ENCODE measurements at regions not wholly inside any gene's neighbourhood (a gene's known extent, or its start where the extent isn't known, plus 50 kb on each side); places are given as distances from the start of the nearest gene placed in this dataset.
"Not testable (repeated sequence)": the region's sequence is repeated elsewhere in the genome, so short reads cannot be mapped to it uniquely, and the experiment has no call there.

DNA sequence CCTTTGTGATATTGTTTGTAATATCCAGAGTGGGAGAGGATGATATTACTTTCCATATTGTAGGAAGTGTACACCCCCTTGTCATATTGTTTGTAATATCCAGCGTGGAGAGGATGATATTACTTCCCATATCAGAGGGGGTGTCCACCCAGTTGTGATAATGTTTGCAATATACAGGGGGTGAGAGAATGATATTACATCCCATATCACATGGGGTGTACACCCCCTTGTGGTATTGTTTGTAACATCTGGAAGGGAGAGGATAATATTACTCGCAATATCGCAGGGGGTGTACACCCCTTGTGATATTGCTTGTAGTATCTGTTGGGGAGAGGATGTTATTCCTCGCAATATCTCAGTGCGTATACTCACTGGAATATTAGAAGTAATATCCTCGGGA lies 61.5 kb downstream of the PRSS23 start:
- no peak for DNase-seq (ENCODE audit: low spot score)
- intact Hi-C loops (cut with DNase I): loop anchor here (10.0 kb wide), 1 partner anchor 563 kb away; no protein-coding TSS in a partner anchor

GRCh38 chr11:86863476-86863875 lies 63.1 kb downstream of the PRSS23 start:
- no peak for DNase-seq (ENCODE audit: low spot score)
- intact Hi-C loops (cut with DNase I): loop anchor here (10.0 kb wide), 1 partner anchor 561 kb away; no protein-coding TSS in a partner anchor

DNA sequence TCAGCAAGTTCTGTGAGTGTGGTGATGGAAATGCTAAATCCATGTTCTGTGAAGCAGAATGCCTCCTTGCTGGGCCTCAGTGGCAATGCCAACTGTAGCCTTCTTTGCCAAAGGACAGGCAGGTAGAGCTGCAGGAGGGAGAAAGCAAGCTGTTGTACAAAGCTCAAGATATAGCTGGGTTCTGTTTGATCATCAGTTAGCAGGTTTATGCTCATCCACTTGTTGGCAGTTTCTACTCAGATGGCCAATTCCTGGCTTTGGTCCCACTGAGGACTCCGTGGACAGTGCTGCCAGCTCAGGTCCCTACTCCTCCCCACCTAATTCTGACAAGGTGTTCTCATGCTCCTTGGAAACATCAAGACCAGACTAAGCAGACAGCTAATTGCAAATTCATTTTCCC lies 65.1 kb downstream of the PRSS23 start:
- no peak for DNase-seq (ENCODE audit: low spot score)
- intact Hi-C loops (cut with DNase I): loop anchor here (10.0 kb wide), 1 partner anchor 559 kb away; no protein-coding TSS in a partner anchor

DNA sequence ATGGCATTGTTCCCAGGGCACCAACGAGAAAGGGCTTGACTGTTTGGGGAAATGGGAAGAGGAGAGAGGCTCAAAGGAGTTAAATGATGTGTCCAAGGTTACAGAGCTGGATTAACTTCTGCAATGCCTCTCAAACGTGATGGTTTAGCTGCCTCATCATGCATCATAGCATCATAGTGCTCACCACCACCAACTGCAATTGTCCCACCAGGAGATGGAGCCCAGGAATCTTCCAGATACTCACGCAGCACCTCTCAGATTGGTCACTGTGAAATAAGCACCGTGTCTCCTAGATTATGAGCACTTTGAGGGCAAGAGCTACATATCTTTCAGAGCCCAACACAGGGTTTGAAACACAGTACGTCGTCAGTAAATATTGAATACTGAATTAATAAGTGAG lies 69.2 kb downstream of the PRSS23 start:
- DNase-seq (ENCODE audit: low spot score): no peak
- intact Hi-C loops (cut with DNase I): loop anchor here (10.0 kb wide), 1 partner anchor 555 kb away; no protein-coding TSS in a partner anchor

DNA sequence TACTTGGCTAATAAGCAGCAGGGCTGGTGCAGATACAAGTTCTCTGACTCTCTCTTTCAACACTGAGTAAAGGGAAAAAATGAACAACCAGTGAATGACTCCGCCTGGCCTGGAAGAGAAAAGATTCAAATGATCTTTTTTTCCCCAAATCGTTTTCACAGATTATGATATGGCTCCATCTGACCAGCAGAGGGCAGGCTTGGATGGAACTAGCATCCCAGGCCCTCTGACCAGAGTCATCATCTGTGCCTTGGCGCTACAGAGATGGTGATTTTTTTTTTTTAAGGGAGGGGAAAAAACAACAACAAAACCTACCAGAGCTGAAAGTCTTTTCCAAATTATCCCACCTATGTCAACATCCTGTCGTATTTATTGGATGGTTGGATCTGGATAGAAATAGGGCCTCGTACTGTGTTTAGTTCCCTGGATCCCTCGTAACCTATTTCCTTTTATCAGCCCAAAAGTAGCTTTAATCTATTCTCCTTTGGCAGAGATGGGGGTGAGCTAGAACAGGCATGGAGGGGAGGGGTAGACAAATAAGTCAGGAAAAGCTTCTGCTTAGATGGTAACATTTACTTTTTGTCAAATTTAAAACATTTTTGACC lies 69.7 kb downstream of the PRSS23 start:
- intact Hi-C loops (cut with DNase I): loop anchor here (1.0 to 10.0 kb wide), 3 partner anchors 49 to 555 kb away; no protein-coding TSS in a partner anchor
- no peak for DNase-seq (ENCODE audit: low spot score)

DNA sequence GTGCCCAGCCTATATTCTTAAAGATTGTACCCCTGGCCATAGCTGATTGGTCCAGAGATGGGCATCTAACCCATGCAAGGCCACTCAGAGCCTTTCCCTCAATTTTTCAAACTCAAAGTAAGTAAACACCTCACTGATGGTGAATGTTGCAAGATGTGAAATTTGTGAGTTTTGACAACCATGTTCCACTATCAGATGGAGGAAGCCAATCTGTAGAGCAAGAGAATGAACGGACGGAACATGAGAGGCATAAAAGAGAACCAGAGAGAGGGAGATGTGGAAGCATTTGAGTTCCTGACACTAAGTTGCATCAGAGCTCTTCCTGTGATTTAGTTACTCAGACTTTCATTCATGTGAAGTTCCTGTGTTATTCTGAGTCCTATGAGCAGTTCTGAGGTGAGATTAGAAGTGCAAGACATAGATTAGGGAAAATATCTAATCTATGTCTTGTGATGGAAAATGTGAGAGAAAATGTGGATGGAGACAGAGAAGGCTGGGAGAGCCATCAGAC lies 73.3 kb downstream of the PRSS23 start:
- intact Hi-C loops (cut with DNase I): loop anchor here (10.0 kb wide), 1 partner anchor 421 kb away; no protein-coding TSS in a partner anchor
- DNase-seq (ENCODE audit: low spot score): no peak

- intact Hi-C loops (cut with DNase I): loop anchor here (10.0 kb wide), 1 partner anchor 420 kb away; no protein-coding TSS in a partner anchor
- DNase-seq (ENCODE audit: low spot score): no peak
Observed at GRCh38 chr11:86874304-86875056, 74.1 kb downstream of the PRSS23 start.

- intact Hi-C loops (cut with DNase I): loop anchor here (10.0 kb wide), 1 partner anchor 418 kb away; no protein-coding TSS in a partner anchor
- DNase-seq (ENCODE audit: low spot score): no peak
Observed at GRCh38 chr11:86876716-86877234, 76.4 kb downstream of the PRSS23 start.

GRCh38 chr11:86877503-86877902 lies 77.2 kb downstream of the PRSS23 start:
- DNase-seq (ENCODE audit: low spot score): no peak
- intact Hi-C loops (cut with DNase I): loop anchor here (10.0 kb wide), 1 partner anchor 417 kb away; no protein-coding TSS in a partner anchor

DNA sequence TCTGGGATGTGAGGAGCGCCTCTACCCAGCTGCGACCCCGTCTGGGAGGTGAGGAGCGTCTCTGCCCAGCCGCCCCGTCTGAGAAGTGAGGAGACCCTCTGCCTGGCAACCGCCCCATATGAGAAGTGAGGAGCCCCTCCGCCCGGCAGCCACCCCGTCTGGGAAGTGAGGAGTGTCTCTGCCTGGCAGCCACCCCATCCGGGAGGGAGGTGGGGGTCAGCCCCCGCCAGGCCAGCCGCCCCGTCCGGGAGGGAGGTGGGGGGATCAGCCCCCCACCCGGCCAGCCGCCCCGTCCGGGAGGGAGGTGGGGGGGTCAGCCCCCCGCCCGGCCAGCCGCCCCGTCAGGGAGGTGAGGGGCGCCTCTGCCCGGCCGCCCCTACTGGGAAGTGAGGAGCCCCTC lies 76.0 kb downstream of the FZD4 start:
- intact Hi-C loops (cut with DNase I): loop anchor here (10.0 kb wide), 1 partner anchor 416 kb away; no protein-coding TSS in a partner anchor
- DNase-seq (ENCODE audit: low spot score): not testable (repeated sequence)

DNA sequence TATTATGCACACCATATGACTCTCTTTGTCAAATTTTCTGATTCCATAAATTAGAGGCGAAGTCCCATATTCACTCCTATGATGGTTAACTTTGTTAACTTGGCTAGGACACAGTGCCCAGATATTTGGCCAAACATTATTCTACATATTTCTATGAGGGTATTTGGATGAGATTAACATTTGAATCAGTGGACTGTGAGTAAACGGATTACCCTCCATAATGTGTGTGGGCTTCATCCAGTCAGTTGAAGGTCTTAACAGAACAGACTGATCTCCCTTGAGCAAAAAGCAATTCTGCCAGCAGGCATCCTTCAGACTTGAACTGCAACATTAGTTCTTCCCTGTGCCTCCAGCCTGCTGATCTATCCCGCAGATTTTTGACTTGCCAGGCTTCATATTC lies 69.9 kb downstream of the FZD4 start:
- DNase-seq (ENCODE audit: low spot score): no peak
- intact Hi-C loops (cut with DNase I): no loop called here

DNA sequence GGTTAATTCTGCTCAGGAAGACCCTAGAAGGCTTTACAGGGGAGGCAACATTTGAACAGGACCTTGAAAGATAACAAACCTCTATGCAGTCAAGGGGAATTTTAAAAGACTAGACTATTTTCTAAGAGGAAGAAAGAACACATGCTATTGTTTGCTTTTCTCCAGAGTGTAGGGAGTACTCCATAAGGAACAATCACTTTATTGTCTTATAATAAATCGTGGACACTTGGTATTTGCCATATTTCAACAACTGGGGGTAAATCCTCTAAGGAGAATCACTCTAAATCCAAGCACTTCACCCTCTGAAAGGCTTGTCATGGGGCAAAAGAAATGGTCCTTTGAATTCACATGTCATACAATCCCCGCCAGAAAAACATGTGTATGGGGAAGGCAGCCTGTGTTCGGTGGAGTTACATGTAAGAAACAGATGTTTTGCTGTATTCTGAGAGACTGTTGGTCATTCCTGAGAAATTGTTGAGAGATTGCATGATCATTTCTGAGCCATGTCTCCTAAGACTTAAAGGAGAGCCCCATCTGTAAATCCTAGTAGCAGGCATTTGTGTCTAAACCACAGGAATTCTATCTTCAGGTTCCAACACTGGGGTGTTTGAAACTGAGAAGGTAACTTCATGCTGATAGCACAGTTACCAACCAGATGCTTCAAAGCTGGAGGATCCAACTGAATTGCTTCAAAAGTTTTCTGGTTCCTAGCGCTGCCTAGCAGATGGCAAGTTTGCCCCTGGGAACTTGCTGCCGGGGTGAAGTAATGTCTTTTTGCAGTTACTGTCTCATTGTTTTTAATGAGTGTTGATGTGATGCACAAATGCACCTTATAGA lies 66.8 kb downstream of the FZD4 start:
- intact Hi-C loops (cut with DNase I): no loop called here
- DNase-seq (ENCODE audit: low spot score): no peak

DNA sequence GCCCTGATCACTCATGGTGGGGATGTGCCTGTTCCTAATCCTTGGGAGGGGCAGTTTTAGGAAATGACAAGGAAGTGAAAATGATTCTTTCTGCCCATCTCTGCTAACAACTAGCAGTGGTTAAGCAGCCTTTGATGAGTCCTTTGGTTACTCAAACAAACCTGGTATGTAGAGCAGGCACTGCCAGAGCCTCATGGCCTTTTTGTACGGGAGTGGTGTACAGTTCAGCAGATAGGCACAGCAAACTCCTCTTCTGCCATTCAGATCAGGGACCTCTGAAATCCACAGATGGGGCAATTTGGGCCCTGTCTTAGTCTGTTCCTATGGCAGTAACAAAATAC lies 66.2 kb downstream of the FZD4 start:
- no peak for DNase-seq (ENCODE audit: low spot score)

DNA sequence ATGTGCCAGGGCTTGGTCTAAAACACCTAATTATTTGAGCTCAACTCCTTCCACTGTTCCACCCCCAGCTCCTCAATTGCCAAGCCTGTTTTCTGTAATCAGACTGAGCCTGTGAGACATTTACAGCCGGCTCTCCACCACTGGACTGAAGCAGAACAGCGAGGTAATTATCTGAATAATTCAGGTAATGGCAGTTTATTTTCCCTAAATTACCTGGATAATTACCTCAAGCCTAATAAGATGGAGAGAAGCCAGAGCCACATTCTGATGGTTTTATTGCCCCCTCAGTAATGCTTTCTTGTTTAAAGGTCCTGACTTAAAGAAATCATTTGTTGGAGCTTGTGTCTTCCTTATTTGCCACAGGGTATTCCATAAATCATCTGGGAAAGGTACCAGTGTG lies 64.2 kb downstream of the FZD4 start:
- DNase-seq (ENCODE audit: low spot score): no peak
- intact Hi-C loops (cut with DNase I): no loop called here

More for the DNA sequence above, 66.2 kb downstream of the FZD4 start:
- intact Hi-C loops (cut with DNase I): no loop called here

DNA sequence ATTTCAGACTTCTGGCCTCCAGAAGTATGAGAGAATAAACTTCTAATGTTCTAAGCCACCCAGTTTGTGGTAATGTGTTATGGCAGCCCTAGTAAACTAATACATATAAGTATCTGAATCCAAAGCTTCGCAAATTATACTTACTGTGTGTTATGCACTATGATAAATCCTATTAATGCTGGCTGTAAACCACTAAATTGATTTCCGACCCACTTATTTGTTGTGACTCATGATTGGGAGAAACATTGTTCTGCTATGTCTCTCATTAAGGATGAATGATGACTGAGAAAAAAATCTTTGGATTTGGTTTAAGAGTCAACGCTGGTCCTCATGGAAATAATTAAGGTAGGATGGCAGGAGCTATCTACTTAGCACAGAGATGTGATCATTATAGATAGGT lies 62.0 kb downstream of the FZD4 start:
- no peak for DNase-seq (ENCODE audit: low spot score)
- intact Hi-C loops (cut with DNase I): no loop called here

Measured in cardiac septum (tissue), 1 donor.